ENCODE measurements at regions not wholly inside any gene's neighbourhood (a gene's known extent, or its start where the extent isn't known, plus 50 kb on each side); places are given as distances from the start of the nearest gene placed in this dataset.

DNA sequence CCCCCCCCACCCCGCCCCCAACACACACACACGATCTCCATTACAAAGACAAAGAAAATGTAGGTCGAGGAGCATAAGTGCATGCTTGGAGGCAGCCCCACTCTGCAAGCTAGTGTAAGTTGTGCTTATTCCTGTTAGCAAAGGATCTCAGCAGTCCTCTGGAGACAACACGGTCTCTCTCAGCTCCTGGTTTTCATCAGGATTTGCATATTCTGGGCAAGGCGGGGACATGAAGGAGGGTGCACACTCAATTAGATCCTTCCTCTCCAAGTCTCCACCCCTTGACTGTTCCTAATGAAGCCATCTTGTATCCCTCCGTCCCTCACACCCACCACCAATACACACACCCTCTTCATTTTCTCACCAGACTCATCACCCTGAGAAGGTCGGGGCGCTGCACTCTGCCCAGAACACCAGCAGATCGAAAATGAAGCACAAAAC, 63.8 kb downstream of the MRPL46 start:
- DNase-seq (ENCODE audit: low read depth in 3 of 3, low spot score in 2 of 3) = no peak

DNA sequence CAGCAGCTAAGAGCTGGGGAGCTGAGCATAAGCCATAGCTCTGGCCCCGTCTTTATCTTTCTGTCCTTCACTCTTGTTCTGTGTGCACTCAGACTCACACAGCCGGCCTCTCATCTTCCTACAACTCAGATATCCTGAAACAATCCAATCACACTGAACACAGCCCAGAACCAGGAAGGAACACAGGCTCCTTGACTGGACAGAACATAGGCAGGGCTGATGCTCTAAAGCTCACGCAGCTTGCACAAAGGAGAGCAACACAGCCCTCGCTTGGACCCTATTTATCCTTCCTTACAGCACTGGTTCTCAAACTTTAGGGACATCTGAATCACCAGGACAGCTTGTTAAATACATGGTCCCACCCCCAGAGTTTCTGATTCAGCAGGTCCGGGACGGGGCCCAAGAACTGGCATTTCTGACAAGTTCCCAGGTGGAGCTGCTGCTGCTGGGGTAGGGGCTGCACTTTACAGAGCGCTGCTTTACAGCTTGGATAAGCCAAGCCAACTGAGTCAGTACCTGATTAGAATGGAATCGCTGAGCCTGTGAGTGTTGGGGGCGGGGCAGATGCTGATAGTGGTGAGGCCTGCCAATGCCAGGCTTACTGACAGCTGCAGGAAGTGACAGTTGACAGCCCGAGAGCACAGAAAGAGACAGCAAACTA, 65.1 kb downstream of the MRPL46 start:
- no peak for DNase-seq (ENCODE audit: low read depth in 3 of 3, low spot score in 2 of 3)

DNA sequence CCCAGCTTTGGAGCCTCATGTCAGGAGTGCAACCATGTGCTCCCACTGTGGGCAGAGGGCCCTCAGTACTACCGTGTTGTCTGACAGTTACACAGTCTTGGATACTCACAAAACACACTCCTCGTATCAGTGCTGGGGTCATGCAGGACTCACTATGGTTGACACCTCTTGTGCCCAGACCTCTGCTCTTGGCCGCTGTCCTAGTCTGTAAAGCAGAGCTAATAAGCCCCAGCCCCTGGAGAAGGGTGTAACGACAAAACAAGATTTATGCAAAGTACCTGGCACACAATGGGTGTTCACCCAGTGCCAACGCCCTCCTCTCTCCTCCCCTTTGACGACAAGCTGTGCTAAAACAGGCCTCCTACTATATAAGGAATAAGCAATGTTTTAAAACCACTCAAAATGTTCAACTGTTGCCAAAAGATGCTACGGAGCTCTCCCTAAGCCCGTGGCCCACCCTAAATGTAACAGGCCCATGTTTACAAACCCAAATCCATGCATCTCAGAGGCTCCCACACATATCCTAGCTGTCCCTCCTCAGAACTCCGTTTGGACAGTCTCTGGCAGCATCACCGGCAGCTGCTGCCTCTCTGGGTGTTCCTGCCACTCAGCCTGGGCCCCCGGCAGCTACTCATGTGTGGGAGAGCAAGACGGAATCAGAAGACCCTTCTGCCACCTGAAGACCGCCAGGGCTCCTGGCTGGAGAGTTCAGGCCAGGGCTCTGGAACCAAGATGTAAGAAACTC, 65.8 kb downstream of the MRPL46 start:
- DNase-seq (ENCODE audit: low read depth in 3 of 3, low spot score in 2 of 3) = no peak

GRCh38 chr15:88400591-88401250, 66.5 kb downstream of the MRPL46 start:
- no peak for DNase-seq (ENCODE audit: low read depth in 3 of 3, low spot score in 2 of 3)

GRCh38 chr15:88400084-88400483, 67.1 kb downstream of the MRPL46 start:
- no peak for DNase-seq (ENCODE audit: low read depth in 3 of 3, low spot score in 2 of 3)

DNA sequence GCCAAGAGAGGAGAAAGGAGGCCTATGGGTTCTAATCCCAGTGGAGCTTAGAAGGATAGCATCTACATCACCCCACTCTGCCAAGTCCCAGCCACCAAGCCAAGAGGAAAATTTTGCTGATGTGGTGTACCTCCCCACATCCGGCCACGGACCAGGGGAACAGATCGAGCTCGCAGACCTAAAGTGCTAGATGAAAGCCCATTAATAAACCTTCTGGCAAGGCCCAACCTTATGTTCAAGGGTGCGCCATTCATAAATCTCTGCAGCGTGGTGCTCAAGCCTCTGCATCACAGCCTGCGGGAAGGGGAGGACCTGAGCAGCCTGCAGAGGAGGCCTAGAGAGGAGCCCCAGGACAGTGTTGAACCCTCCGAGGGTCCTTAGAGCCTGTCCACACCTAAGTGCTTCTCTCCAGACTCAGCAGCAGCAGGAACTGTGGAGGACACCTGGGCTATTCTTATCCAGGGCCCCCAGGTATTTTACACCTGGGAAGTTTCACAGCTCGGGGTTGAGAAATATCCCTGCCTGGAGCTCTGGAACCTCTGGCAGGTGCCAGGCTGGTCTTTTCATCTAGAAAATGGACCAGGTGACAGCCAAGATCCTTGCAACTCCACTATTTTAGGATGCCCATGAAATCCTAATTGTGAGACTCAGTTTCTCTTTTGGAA, 68.0 kb downstream of the MRPL46 start:
- DNase-seq (ENCODE audit: low read depth in 3 of 3, low spot score in 2 of 3) = no peak

DNA sequence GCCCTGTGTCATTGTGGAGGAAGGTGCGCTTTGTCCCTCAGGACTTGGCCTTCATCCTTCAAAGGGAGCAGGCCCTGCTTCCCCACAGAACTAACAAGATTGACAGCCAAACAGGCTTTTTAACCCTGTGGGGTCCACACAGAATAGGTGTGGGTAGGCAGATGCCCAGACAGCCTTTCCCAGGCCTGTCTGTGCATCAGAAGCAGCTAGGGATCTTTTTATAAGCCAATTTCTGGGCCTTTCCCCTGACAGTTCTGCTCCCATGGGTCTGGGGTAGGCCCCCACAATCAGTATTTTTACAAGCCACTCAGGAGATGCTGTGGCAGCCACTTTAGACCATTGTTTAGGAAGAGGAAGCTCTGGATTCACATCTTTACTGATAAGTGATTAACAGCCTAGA, 69.2 kb downstream of the MRPL46 start:
- DNase-seq (ENCODE audit: low read depth in 3 of 3, low spot score in 2 of 3) = no peak

DNA sequence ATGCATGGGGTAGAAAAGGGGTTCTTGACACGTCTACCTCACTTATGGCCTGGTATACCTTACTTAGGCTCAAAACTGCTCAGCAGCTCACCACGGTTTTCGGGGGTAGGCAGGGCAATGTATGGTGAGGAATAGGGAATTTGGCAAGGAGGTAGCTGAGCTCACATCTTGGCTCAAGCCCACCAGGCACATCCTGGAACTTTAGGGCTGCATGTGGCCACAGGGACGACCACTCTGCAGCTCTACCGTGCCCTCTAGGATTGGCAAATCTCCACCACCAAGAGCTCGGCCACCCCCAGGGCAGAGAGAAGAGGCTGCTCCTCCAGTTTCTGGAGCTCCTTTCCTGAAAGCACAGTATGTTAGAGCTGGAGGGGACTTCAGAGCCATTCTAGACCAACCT, 69.7 kb downstream of the MRPL46 start:
- DNase-seq (ENCODE audit: low read depth in 3 of 3, low spot score in 2 of 3) = no peak

DNA sequence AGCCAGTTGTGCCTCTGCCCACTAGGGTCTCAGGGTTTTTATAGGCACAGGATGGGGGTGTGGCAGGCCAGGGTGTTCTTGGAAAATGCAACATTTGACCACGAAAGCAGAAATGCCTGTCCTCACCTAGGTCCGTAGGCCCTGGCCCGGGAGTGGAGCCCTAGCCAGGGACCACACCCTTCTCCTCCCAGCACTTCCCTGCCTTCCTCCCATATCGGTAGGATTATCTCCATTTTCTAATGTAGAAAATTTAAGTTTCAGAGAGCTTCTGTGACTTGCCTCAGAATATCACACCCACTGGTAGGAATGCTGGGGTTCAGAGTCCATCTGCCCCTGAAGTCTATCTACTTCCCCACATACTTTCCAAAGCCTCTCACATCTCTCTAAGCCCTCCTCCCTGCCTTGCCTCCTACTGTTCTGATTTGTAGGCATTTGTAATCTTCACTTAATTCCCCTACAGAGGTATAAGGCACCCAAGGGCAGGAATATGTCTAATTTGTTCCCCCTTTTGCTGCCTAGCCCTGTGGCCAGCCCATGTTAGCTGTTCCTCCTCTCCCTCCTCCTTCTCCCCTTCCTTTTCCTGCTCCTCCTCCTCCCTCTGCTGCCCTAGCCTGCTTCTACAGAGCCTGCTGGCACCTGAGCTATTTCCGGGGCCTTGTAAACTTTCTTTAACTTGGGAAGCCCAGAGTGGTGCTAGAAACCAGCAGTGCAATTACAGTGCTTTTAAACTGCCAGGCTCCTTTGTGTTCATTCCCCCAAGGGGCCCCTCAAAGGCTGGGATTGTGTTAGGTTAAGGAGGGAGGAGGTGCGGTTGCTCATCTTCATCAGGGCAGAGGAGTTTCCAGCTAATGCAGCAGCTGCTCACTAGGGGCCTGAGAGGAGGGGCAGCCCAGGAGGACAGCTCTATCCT, 71.1 kb downstream of the MRPL46 start:
- no peak for DNase-seq (ENCODE audit: low read depth in 3 of 3, low spot score in 2 of 3)

DNA sequence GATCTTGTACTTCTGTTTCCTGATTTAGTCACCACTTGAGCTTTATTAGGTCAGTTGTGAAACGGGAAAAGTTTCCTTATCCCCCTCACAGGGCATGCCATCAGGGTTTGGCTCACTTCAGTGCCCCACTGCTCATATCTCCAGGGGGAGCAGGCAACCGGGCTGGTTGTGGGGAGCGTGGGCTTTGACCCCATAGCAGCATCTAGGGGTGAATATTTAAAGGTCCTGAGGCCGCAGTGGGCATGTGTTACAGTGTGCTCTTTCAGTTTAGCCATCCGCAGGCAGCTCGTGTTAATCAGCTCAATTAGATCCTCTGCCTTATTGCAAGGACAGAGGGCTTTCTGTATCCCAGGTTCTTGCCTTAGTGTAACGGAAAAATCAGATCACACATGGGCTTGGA, 71.9 kb downstream of the MRPL46 start:
- no peak for DNase-seq (ENCODE audit: low read depth in 3 of 3, low spot score in 2 of 3)

DNA sequence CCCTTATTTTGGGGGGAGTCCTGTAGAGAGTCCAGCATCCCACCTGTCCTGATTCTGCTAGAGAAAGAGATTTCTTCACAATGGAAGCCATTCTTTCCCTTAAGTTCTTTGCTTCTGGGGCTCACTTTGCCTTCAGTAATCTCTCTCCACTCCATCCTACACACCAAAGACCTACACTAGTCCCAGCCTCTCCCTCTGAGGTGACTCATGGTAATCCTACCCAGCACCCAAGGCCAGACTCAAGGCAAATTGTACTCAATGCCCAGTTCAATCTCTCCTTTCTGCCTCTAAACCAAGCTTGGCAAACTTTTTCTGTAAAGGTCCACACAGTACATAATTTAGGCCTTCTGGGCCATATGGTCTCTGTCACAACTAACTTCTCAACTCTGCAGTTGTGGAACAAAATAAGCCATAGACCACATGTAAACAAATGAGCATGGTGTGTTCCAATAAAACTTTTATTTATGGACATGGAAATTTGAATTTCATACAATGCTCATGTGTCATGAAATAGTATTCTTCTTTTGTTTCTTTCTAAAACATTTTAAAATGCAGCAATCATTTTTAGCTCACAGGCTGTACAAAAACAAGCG, 72.5 kb downstream of the MRPL46 start:
- DNase-seq (ENCODE audit: low read depth in 3 of 3, low spot score in 2 of 3) = peak; percentile 25 to 47 (median 32)

DNA sequence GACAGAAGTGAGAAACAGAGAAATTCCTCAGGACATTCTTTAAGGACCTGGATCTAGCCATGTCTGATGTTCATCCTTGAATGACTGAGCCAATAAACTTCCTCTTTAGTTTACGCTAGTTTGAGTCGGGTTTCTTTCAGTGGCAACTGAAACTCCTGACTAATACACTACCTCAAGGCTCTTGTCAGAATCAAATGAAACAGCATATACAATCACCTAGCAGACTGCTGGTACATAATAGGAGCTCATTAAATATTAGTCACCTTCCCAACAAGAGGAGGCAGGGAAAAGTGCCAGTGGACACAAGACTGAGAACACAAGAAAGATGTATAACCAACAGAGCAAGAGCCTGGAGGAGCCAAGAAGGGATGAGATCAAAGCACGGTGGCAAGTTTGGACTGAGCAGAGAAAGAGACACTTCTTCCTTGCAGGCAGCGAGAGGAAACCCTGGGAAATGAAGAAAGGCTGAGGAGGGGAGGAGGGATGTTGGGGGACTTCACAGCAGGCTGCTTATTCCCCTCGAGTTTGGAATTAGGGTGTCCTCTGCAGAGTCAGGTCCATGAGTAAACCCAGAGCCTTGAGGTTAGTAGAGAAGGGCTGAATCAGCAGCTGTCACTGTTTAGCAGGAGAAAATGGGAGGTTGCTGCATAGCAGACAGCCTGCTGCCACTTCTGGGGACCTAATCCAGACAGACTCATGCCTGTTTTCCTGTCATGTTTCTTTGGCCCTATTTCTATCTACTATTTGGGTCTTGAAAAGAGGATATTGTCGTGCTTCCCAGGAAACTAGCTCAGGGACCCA, 73.3 kb downstream of the MRPL46 start:
- no peak for DNase-seq (ENCODE audit: low read depth in 3 of 3, low spot score in 2 of 3)

DNA sequence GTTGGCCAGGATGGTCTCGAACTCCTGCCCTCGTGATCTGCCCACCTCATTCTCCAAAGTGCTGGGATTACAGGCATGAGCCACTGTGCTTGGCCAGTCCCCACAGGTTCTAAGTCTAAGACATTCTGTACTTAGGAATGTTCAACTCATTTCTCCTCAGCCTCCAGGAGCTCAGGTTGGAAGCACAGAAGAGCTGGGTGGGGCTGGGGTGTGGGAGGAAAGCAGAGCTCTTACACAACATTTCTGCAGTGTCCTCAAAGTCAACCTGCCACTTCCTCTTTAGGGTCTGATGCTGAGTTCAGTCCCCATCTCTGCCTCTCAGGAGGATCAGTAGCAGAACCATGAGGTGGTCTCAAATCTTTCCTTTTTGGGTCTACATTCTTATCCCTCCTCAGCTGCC, 75.5 kb downstream of the MRPL46 start:
- DNase-seq (ENCODE audit: low read depth in 3 of 3, low spot score in 2 of 3) = no peak

- DNase-seq (ENCODE audit: low read depth in 3 of 3, low spot score in 2 of 3) = no peak
These were observed 76.2 kb downstream of the MRPL46 start for GRCh38 chr15:88391006-88391405.

DNA sequence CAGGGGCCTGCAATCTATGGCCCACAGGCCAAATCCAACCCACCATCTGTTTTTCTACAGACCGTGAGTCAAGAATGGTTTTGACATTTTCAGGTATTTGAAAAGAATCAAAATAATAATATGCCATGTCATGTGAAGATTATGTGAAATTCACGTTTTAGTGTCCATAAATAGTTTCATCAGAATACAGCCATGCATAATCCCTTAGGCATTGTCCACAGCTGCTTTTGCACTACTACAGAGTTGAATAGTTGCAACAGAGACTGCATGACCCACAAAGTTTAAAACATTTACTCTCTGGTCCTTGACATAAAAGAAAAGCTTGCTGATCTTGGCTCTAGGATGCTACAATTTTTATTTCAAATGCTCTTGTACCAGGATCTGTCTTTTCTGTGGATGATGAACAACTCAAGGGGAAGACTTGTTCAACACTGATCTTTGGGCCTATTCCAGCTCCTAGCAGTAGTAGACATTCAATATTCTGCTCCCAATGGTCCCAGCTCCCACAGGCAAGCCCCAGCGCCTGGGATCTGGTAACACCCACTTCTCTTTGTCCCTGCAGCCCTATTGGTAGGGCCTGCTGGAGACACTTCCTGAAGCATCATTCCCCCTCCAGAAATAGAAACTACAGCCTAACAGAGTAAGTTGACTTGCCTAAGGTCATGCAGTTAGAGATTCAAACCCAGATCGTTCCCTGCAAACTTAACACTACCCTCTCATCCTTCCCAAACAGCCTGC, 76.9 kb downstream of the MRPL46 start:
- no peak for DNase-seq (ENCODE audit: low read depth in 3 of 3, low spot score in 2 of 3)

DNA sequence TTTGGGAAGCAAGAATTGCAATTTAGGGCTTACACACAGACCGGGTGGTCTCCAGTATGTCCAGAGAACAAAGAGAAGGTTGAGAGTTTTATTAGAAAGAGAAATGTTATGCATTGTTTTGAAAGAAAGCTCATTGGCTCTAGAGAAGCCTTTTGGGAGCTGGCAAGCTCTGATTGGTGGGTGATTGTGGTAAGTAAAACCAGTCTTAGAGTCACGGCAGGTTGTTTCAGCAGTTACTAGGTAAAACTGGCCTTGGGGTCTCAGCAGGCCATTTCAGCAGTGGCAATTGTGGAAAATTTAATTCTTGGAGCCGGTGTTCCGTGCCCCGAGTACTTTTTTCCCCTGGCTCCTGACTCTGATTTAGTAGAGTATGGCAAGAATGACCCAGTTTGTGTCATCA, 78.1 kb downstream of the MRPL46 start:
- DNase-seq (ENCODE audit: low read depth in 3 of 3, low spot score in 2 of 3) = no peak

DNA sequence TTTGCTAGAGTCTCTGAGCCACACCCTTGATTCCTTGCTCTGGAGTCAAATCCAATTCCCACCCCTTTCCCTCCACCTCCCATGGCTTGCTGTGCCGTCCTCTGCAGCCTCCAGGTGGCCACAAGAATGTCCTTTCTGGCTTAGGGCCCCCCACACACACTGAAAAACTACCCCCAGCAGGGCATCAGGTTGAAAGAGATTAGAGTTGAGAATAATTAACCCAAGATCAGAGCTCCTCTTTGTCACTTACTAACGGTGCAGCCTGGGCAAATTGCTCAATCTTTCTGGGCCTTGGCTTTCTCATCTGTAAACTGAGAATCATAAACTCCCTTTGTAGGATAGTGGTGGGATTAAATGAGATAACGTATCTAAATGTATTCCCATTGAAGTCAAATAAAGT, 78.5 kb downstream of the MRPL46 start:
- DNase-seq (ENCODE audit: low read depth in 3 of 3, low spot score in 2 of 3) = no peak

DNA sequence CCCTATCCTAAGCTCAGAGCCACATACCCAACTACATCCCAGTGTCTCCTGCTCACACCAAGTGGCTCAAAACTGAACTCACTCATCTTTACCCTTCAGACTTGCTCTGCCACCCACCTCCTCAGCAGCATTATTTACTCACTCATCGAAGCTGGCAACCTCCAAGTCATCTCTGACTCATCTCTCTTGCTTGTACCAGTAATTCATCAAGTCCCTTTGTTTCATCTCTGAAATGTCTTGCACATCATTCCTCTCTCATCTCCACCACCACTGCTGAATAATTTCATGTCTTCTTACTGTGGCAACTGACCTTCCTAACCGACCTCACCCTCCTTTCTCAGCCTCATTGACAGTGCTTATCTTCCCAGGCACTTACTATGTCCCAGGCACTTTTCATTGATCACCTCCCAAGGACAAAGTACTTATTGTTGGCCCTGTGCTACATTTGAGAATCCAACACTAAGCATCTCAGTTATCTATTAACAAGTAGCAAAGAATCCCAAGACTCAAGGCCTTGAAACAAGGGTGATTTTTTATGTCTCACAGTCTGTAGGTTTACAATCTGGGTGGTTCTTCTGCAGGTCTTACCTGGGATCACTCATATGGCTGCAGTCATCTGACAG, 82.0 kb downstream of the MRPL46 start:
- no peak for DNase-seq (ENCODE audit: low read depth in 3 of 3, low spot score in 2 of 3)

Measured in right renal cortex interstitium (tissue), 3 donors.